OCI-LY7 (cell line): ENCODE measurements at regions not wholly inside any gene's neighbourhood (a gene's known extent, or its start where the extent isn't known, plus 50 kb on each side); places are given as distances from the start of the nearest gene placed in this dataset.

Experiments used
- BruUV-seq: library from RNA; stranded (reverse); fragments of 400-500 nt; replicated peaks from 2 replicates; lab custom pipeline; 2021; lab: Mats Ljungman, UMichigan
- CTCF ChIA-PET: fragments of 300-600 bp; sonication (Branson Sonifier 250); formaldehyde crosslinking; loops from one replicate; lab custom pipeline; 2022; ENCODE audit warnings: antibody characterized with exemption; ENCODE audit not compliant: unreplicated experiment; lab: Charles Lee
- POLR2A ChIA-PET: fragments of 300-600 bp; sonication (Branson Sonifier 250); formaldehyde crosslinking; loops from one replicate; lab custom pipeline; 2022; ENCODE audit warnings: antibody characterized with exemption; lab: Charles Lee
- DNase-seq: peaks from one replicate; pipeline ENCODE4 v3.0.0-alpha.2; 2015; ENCODE audit warnings: low spot score
- H2AFZ ChIP-seq: fragments of 200-600 bp; sonication (generic), shearing (Covaris generic); 2 replicates; pipeline ENCODE4 v1.6.1; 2014; ENCODE audit warnings: mild to moderate bottlenecking, antibody characterized with exemption, low read length, moderate library complexity
- H3K27ac ChIP-seq: fragments of 200-600 bp; sonication (generic); 2 replicates; pipeline ENCODE4 v1.5.1; 2014; ENCODE audit warnings: mixed run types, low read depth, mild to moderate bottlenecking, moderate library complexity, low read length, inconsistent platforms; ENCODE audit not compliant: poor library complexity, severe bottlenecking
- H3K36me3 ChIP-seq: fragments of 200-600 bp; sonication (generic); 2 replicates; pipeline ENCODE4 v1.6.1; 2014; ENCODE audit warnings: mild to moderate bottlenecking, antibody characterized with exemption, low read length, moderate library complexity, mixed read lengths; ENCODE audit not compliant: insufficient read depth
- H3K4me1 ChIP-seq: fragments of 200-600 bp; sonication (generic); 2 replicates; pipeline ENCODE4 v1.5.1; 2014; ENCODE audit warnings: mild to moderate bottlenecking, low read length; ENCODE audit not compliant: insufficient read depth, poor library complexity, severe bottlenecking
- H3K4me2 ChIP-seq: fragments of 200-600 bp; sonication (generic); 2 replicates; pipeline ENCODE4 v1.6.1; 2014; ENCODE audit warnings: mild to moderate bottlenecking, low read length
- H3K4me3 ChIP-seq: fragments of 200-600 bp; sonication (generic); 2 replicates; pipeline ENCODE4 v1.5.1; 2014; ENCODE audit warnings: mild to moderate bottlenecking, low read depth, low read length; ENCODE audit not compliant: poor library complexity, severe bottlenecking
- H3K79me2 ChIP-seq: fragments of 200-600 bp; sonication (generic); 2 replicates; pipeline ENCODE4 v1.6.1; 2016; ENCODE audit warnings: low read depth, mild to moderate bottlenecking, low read length, moderate library complexity, mixed read lengths; ENCODE audit not compliant: insufficient read depth
- H3K9me2 ChIP-seq: fragments of 200-600 bp; sonication (generic); 2 replicates; pipeline ENCODE4 v1.6.1; 2016; ENCODE audit warnings: mild to moderate bottlenecking, low read length, mixed read lengths; ENCODE audit not compliant: insufficient read depth
- H3K9me3 ChIP-seq: fragments of 200-600 bp; sonication (generic); 2 replicates; pipeline ENCODE4 v1.6.1; 2014; ENCODE audit warnings: mild to moderate bottlenecking, mixed run types, low read length, mixed read lengths
- H4K20me1 ChIP-seq: fragments of 200-600 bp; sonication (generic); 2 replicates; pipeline ENCODE4 v1.6.1; 2014; ENCODE audit warnings: mild to moderate bottlenecking, antibody characterized with exemption, low read length, moderate library complexity, mixed read lengths; ENCODE audit not compliant: insufficient read depth
- CTCF ChIP-seq: fragments of 200-600 bp; sonication (generic); conservative IDR thresholded peaks from 2 replicates; pipeline ENCODE4 v1.5.1; 2014; ENCODE audit warnings: mild to moderate bottlenecking, antibody characterized with exemption, low read length, moderate library complexity, mixed read lengths
- EZH2phosphoT487 ChIP-seq: fragments of 200-600 bp; sonication (generic); IDR thresholded peaks from 2 replicates; pipeline ENCODE4 v1.6.1; 2018; ENCODE audit warnings: low read depth, borderline replicate concordance, mild to moderate bottlenecking, mixed run types, antibody characterized with exemption, low read length, moderate library complexity, mixed read lengths
- intact Hi-C: fragments of 100-400 bp; cut with micrococcal nuclease; formaldehyde crosslinking; loops from one replicate; pipeline ENCODE4 v1.10.0; 2022; ENCODE audit not compliant: unreplicated experiment

GRCh38 chr13:108572782-108573211 is 56.6 kb upstream of the MYO16 start:
- Histone ChIP-seq H4K20me1 (no peaks in the 10 kb centered on the region), H3K4me2 (no peak overlapping the region), H3K4me3 (no peak overlapping the region), H3K27ac (no peak overlapping the region), H3K79me2 (no peaks in the 10 kb centered on the region), H3K9me3 (no peaks in the 10 kb centered on the region), H3K36me3 (no peaks in the 10 kb centered on the region), H3K4me1 (no peaks in the 10 kb centered on the region), H2AFZ (no peak overlapping the region), H3K9me2 (no peaks in the 10 kb centered on the region)
- no TSS peak for BruUV-seq
- POLR2A ChIA-PET, result no interaction called here
- no peak for DNase-seq
- intact Hi-C loops, result no loop called here
- TF ChIP-seq CTCF (no peak), EZH2phosphoT487 (no peak)
- CTCF ChIA-PET, result no interaction called here

- Histone ChIP-seq H3K79me2 (no peaks in the 10 kb centered on the region), H3K4me2 (no peak overlapping the region), H3K9me2 (no peaks in the 10 kb centered on the region), H3K27ac (no peak overlapping the region), H3K36me3 (no peaks in the 10 kb centered on the region), H2AFZ (no peak overlapping the region), H3K4me1 (no peaks in the 10 kb centered on the region), H4K20me1 (no peaks in the 10 kb centered on the region), H3K9me3 (no peaks in the 10 kb centered on the region), H3K4me3 (no peak overlapping the region)
- no peak for DNase-seq
- CTCF ChIA-PET, result no interaction called here
- POLR2A ChIA-PET, result no interaction called here
- TF ChIP-seq EZH2phosphoT487 (no peak), CTCF (no peak)
- no TSS peak for BruUV-seq
- intact Hi-C loops, result no loop called here
Observed at GRCh38 chr13:108573455-108573854, 56.0 kb upstream of the MYO16 start.

DNA sequence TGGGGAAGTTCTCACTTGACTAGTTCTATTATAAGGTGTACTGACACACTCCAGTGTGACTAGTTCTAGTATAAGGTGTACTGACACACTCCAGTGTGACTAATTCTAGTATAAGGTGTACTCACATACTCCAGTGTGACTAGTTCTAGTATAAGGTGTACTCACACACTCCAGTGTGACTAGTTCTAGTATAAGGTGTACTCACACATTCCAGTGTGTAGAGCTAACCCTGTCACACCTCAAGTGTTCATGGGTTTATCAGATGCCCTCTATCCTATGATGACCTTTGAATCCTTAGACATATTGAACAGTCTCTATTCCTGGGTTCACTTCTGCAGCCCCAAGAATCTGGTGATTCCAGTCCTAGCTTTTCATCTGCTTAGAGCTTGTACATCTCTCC is 54.6 kb upstream of the MYO16 start:
- no peaks in the 10 kb centered on the region for H3K79me2 ChIP-seq
- no peak for TF ChIP-seq CTCF
- no peak for TF ChIP-seq EZH2phosphoT487
- no peaks in the 10 kb centered on the region for H3K36me3 ChIP-seq
- BruUV-seq, result no TSS peak
- H3K4me3 ChIP-seq, result no peak overlapping the region
- DNase-seq, result no peak
- H3K9me3 ChIP-seq, result no peaks in the 10 kb centered on the region
- intact Hi-C loops, result no loop called here
- POLR2A ChIA-PET, result no interaction called here
- H3K9me2 ChIP-seq, result no peaks in the 10 kb centered on the region
- H2AFZ ChIP-seq, result no peak overlapping the region
- H3K4me2 ChIP-seq, result no peak overlapping the region
- no peak overlapping the region for H3K27ac ChIP-seq
- CTCF ChIA-PET, result no interaction called here
- H4K20me1 ChIP-seq, result no peaks in the 10 kb centered on the region
- no peaks in the 10 kb centered on the region for H3K4me1 ChIP-seq
